ENCODE measurements at regions not wholly inside any gene's neighbourhood (a gene's known extent, or its start where the extent isn't known, plus 50 kb on each side); places are given as distances from the start of the nearest gene placed in this dataset.

DNA sequence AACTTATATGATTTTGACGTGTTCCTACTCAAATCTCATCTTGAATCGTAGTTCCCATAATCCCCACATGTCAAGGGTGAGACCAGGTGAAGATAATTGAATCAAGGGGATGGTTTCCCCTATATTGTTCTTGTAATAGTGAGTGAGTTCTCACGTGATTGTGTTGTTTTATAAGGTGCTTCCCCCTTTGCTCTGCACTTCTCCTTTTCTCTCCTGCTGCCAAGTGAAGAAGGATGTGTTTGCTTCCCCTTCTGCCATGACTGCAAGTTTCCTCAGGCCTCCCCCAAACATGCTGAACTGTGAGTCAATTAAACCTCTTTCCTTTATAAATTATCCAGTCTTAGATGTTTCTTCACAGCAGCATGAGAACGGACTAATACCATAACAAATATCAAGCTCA is 83.2 kb downstream of the MANEA start:
- CTCF ChIA-PET = interaction anchor here (1.6 kb wide), 1 partner anchor 12 kb away, joined by 3 read pairs; no protein-coding TSS in a partner anchor

DNA sequence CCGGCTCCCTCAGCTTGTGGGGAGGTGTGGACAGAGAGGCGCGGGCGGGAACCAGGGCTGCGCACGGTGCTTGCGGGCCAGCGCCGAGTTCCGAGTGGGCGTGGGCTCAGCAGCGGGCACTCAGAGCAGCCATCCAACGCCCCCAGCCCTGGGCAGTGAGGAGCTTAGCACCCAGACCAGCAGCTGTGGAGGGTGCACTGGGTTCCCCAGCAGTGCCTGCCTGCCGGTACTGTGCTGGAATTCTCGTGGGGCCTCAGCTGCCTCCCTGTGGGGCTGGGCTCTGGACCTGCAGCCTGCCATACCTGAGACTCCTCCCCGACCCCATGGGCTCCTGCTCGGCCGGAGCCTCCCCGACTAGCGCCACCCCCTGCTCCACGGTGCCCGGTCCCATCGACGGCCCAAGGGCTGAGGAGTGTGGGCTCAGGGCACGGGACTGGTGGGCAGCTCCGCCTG is 92.7 kb downstream of the MANEA start:
- Histone ChIP-seq H3K4me3 (no peak overlapping the region), H3K4me2 (no peak overlapping the region), H3K4me1 (no peaks in the 10 kb centered on the region), H3K9me3 (no peaks in the 10 kb centered on the region), H3K27ac (no peak overlapping the region)
- ATAC-seq (no peak), FAIRE-seq (no peak), DNase-seq (ENCODE audit: low read depth in 1 of 2, low spot score in 1 of 2) (no peak)
- POLR2A ChIA-PET = no interaction called here
- CTCF ChIA-PET = no interaction called here
- TF ChIP-seq HOXB5 (CRISPR knock-in tag; IDR thresholded peaks at IDR 0.05) (no peak), CEBPB (IDR thresholded peaks at IDR 0.05) (no peak), RFX5 (IDR thresholded peaks at IDR 0.05) (no peak), PHF8 (IDR thresholded peaks at IDR 0.05; ENCODE audit: borderline replicate concordance, low read depth) (no peak)
- 50% methylated on average over 2 of the region's 26 CpGs for WGBS (ENCODE audit: missing lambda C conversion rate)

More for the DNA sequence above, 83.2 kb downstream of the MANEA start:
- Histone ChIP-seq H3K9me3 (no peaks in the 10 kb centered on the region), H3K27ac (no peak overlapping the region), H3K4me1 (no peaks in the 10 kb centered on the region), H3K4me2 (no peak overlapping the region), H3K4me3 (no peak overlapping the region)
- 1% methylated on average over 4 of the region's 4 CpGs for WGBS (ENCODE audit: missing lambda C conversion rate)
- no peak for DNase-seq (ENCODE audit: low read depth in 1 of 2, low spot score in 1 of 2)
- POLR2A ChIA-PET = no interaction called here
- ATAC-seq = no peak
- no peak for TF ChIP-seq FOSL2 (IDR thresholded peaks at IDR 0.05)
- TF ChIP-seq FOSL2 (CRISPR knock-in tag; IDR thresholded peaks at IDR 0.05) = no peak
- TF ChIP-seq RCOR1 (IDR thresholded peaks at IDR 0.05; ENCODE audit: low read depth, low read length) = no peak
- no peak for TF ChIP-seq HEYL (CRISPR knock-in tag; IDR thresholded peaks at IDR 0.05)
- TF ChIP-seq MAZ (IDR thresholded peaks at IDR 0.05; ENCODE audit: borderline replicate concordance, low read depth, low read length) = no peak
- no peak for TF ChIP-seq KDM1A (IDR thresholded peaks at IDR 0.05; ENCODE audit: low read depth)
- no peak for TF ChIP-seq EP300 (IDR thresholded peaks at IDR 0.05)
- FAIRE-seq = no peak

DNA sequence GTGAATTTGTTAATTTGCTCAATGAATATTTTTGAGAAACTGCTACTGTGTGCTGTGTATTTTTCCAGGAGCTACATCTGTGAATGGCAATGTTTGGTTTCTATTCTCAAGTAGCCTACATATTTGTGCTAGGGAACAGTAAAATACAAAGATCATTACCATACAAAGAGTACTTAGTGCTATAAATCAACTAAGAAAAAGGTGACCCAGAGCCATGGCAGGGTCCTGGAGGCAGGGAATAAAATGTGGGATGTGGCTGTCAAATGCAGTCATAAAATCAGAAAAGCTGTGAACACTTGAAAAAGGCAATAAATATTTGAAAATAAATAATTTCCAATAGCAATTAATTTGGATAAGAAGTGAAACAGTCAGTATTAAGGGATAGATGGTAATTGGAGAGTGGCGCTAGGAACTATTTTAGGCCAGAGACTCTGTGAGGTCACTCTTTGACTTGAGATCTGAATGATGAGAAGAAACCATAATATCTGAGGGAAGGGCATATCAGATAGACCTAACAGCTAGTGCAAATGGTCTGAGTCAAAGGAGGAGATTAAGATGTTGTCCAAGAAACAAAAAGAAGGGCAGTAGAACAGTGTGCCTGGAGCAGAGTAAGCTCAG is 98.8 kb downstream of the MANEA start:
- no peak overlapping the region for H3K4me2 ChIP-seq
- H3K4me3 ChIP-seq = no peak overlapping the region
- H3K4me1 ChIP-seq = no peaks in the 10 kb centered on the region
- ChIA-PET CTCF (no interaction called here), POLR2A (no interaction called here)
- DNase-seq (ENCODE audit: low read depth in 1 of 2, low spot score in 1 of 2) (no peak), ATAC-seq (no peak), FAIRE-seq (no peak)
- no peak overlapping the region for H3K27ac ChIP-seq
- WGBS (ENCODE audit: missing lambda C conversion rate) = 96% methylated on average over 1 of the region's 1 CpG
- TF ChIP-seq SREBF2 (IDR thresholded peaks at IDR 0.05) (no peak), FOSB (CRISPR knock-in tag; IDR thresholded peaks at IDR 0.05) (no peak), RNF2 (IDR thresholded peaks at IDR 0.05; ENCODE audit: borderline replicate concordance, low read depth) (no peak), RAD21 (conservative IDR thresholded peaks at IDR 0.05 in 1 of 2, IDR thresholded peaks at IDR 0.05 in 1 of 2) (no peak), ESRRA (IDR thresholded peaks at IDR 0.05; ENCODE audit: borderline replicate concordance, low read length) (no peak), MAFK (IDR thresholded peaks at IDR 0.05; ENCODE audit: partially characterized antibody) (no peak), ZNF302 (CRISPR knock-in tag; IDR thresholded peaks at IDR 0.05) (no peak), MAZ (IDR thresholded peaks at IDR 0.05; ENCODE audit: borderline replicate concordance, low read depth, low read length) (no peak), EHMT2 (IDR thresholded peaks at IDR 0.05; ENCODE audit: low read depth) (no peak), CHD4 (IDR thresholded peaks at IDR 0.05; ENCODE audit: borderline replicate concordance) (no peak), TP53 (CRISPR knock-in tag; IDR thresholded peaks at IDR 0.05) (no peak), RCOR1 (IDR thresholded peaks at IDR 0.05; ENCODE audit: low read depth, low read length) (no peak), FOSL2 (IDR thresholded peaks at IDR 0.05) (no peak), FOSL2 (CRISPR knock-in tag; IDR thresholded peaks at IDR 0.05) (no peak), NFE2L2 (conservative IDR thresholded peaks at IDR 0.05; ENCODE audit: low read length) (no peak)
- TF ChIP-seq, protein P1, sequence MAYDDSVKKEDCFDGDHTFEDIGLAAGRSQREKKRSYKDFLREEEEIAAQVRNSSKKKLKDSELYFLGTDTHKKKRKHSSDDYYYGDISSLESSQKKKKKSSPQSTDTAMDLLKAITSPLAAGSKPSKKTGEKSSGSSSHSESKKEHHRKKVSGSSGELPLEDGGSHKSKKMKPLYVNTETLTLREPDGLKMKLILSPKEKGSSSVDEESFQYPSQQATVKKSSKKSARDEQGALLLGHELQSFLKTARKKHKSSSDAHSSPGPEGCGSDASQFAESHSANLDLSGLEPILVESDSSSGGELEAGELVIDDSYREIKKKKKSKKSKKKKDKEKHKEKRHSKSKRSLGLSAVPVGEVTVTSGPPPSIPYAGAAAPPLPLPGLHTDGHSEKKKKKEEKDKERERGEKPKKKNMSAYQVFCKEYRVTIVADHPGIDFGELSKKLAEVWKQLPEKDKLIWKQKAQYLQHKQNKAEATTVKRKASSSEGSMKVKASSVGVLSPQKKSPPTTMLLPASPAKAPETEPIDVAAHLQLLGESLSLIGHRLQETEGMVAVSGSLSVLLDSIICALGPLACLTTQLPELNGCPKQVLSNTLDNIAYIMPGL (CRISPR knock-in tag; IDR thresholded peaks at IDR 0.05; ENCODE audit: borderline replicate concordance) = no peak
- no peaks in the 10 kb centered on the region for H3K9me3 ChIP-seq

Measured in A549 (cell line).